ENCODE measurements at regions not wholly inside any gene's neighbourhood (a gene's known extent, or its start where the extent isn't known, plus 50 kb on each side); places are given as distances from the start of the nearest gene placed in this dataset.

DNA sequence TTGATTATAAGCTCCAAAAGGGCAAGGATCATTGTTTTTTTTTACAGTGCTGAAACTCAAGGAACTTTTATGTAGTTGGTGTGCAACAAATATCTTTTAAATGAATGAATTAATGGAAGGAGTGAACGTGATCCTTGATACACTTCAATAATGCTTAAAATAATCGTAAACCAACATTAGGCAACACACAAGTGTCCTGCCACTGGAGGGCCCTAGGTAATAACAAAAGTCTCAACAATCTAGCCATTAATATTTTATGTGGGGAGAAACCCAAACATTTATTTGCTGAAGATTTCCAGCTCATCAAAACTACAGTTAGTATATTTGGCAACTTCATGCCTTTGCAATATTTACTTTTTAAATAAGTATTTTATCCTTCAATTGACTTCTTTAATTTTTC, 309.0 kb upstream of the FBXL7 start:
- Histone ChIP-seq H3K27me3 (replicated peaks; ENCODE audit: insufficient read depth, low read depth, low read length, poor library complexity) (no peaks in the 10 kb centered on the region), H3K9me3 (ENCODE audit: low read depth, low read length, poor library complexity, severe bottlenecking) (no peaks in the 10 kb centered on the region), H3K27ac (ENCODE audit: low read depth, low read length, poor library complexity, severe bottlenecking) (no peak overlapping the region), H3K4me1 (ENCODE audit: insufficient read depth, low read length, poor library complexity, severe bottlenecking) (no peaks in the 10 kb centered on the region), H3K4me3 (ENCODE audit: low read depth, low read length, poor library complexity, severe bottlenecking) (no peak overlapping the region), H3K36me3 (ENCODE audit: insufficient read depth, low read length, poor library complexity, severe bottlenecking) (no peaks in the 10 kb centered on the region)
- CTCF ChIA-PET, result no interaction called here
- no peak for TF ChIP-seq EZH2 (IDR thresholded peaks at IDR 0.05; ENCODE audit: borderline replicate concordance, low read depth, low read length, poor library complexity, severe bottlenecking)
- 0 out of 2 replicates have a peak, but pooled peaks have one; percentile 12 for TF ChIP-seq CTCF (conservative IDR thresholded peaks at IDR 0.05; ENCODE audit: low read depth, low read length)
- BruUV-seq (replicated peaks), result no TSS peak
- no peak for DNase-seq (ENCODE audit: low spot score)
- POLR2A ChIA-PET (ENCODE audit: low non-redundant PET), result no interaction called here
- intact Hi-C loops (cut with micrococcal nuclease; ENCODE audit: unreplicated experiment), result no loop called here

- no TSS peak for BruUV-seq (replicated peaks)
These were observed 311.9 kb upstream of the ANKH start for GRCh38 chr5:15183520-15183919.

DNA sequence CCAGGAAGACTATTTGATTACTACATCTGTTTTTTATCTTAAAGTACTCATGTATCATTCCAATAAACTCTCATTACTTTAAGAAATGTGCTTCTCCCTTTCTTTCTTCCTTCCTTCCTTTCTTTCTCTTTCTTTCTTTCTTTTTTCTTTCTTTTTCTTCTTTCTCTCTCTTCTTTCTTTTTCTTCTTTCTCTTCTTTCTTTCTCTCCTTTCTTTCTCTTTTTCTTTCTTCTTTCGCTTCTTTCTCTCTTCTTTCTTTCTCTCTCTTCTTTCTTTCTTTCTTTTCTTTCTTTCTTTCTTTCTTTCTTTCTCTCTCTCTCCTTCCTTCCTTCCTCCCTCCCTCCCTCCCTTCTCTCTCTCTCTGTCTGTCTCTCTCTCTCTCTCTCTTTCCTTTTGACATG, 298.6 kb upstream of the ANKH start:
- H3K27me3 ChIP-seq (replicated peaks; ENCODE audit: insufficient read depth, low read depth, low read length, poor library complexity), result no peaks in the 10 kb centered on the region
- intact Hi-C loops (cut with micrococcal nuclease; ENCODE audit: unreplicated experiment), result no loop called here
- H3K9me3 ChIP-seq (ENCODE audit: low read depth, low read length, poor library complexity, severe bottlenecking), result peaks cover 4% of the 10 kb centered on the region
- no peak for TF ChIP-seq EZH2 (IDR thresholded peaks at IDR 0.05; ENCODE audit: borderline replicate concordance, low read depth, low read length, poor library complexity, severe bottlenecking)
- TF ChIP-seq CTCF (conservative IDR thresholded peaks at IDR 0.05; ENCODE audit: low read depth, low read length), result no peak
- ChIA-PET POLR2A (ENCODE audit: low non-redundant PET) (no interaction called here), CTCF (no interaction called here)
- H3K27ac ChIP-seq (ENCODE audit: low read depth, low read length, poor library complexity, severe bottlenecking), result no peak overlapping the region
- H3K4me3 ChIP-seq (ENCODE audit: low read depth, low read length, poor library complexity, severe bottlenecking), result no peak overlapping the region
- DNase-seq (ENCODE audit: low spot score), result no peak
- no peaks in the 10 kb centered on the region for H3K36me3 ChIP-seq (ENCODE audit: insufficient read depth, low read length, poor library complexity, severe bottlenecking)
- no peaks in the 10 kb centered on the region for H3K4me1 ChIP-seq (ENCODE audit: insufficient read depth, low read length, poor library complexity, severe bottlenecking)
- BruUV-seq (replicated peaks), result no TSS peak

More at GRCh38 chr5:15183520-15183919, 311.9 kb upstream of the ANKH start:
- Histone ChIP-seq H3K27me3 (replicated peaks; ENCODE audit: insufficient read depth, low read depth, low read length, poor library complexity) (no peaks in the 10 kb centered on the region), H3K36me3 (ENCODE audit: insufficient read depth, low read length, poor library complexity, severe bottlenecking) (no peaks in the 10 kb centered on the region), H3K4me1 (ENCODE audit: insufficient read depth, low read length, poor library complexity, severe bottlenecking) (no peaks in the 10 kb centered on the region), H3K4me3 (ENCODE audit: low read depth, low read length, poor library complexity, severe bottlenecking) (no peak overlapping the region), H3K27ac (ENCODE audit: low read depth, low read length, poor library complexity, severe bottlenecking) (no peak overlapping the region), H3K9me3 (ENCODE audit: low read depth, low read length, poor library complexity, severe bottlenecking) (no peaks in the 10 kb centered on the region)
- DNase-seq (ENCODE audit: low spot score), result peak; percentile 1
- ChIA-PET POLR2A (ENCODE audit: low non-redundant PET) (no interaction called here), CTCF (interaction anchor here (0.8 kb wide), 1 partner anchor 78 kb away, joined by 4 read pairs; no protein-coding TSS in a partner anchor)
- no peak for TF ChIP-seq EZH2 (IDR thresholded peaks at IDR 0.05; ENCODE audit: borderline replicate concordance, low read depth, low read length, poor library complexity, severe bottlenecking)
- TF ChIP-seq CTCF (conservative IDR thresholded peaks at IDR 0.05; ENCODE audit: low read depth, low read length), result peak; percentile 19; the same call in 1 of the 2 replicates
- intact Hi-C loops (cut with micrococcal nuclease; ENCODE audit: unreplicated experiment), result no loop called here
